Stomach smooth muscle (tissue), 2 donors: ENCODE measurements at regions not wholly inside any gene's neighbourhood (a gene's known extent, or its start where the extent isn't known, plus 50 kb on each side); places are given as distances from the start of the nearest gene placed in this dataset.

Experiments used
- H3K27ac ChIP-seq: one replicate; pipeline ENCODE4 v1.7.0; 2013; ENCODE audit warnings: mild to moderate bottlenecking, low read length, inconsistent platforms
- H3K27me3 ChIP-seq, 2 donors: one replicate each; pipeline ENCODE4 v1.7.0; 2013; ENCODE audit warnings: low read length in 2 of 2; ENCODE audit not compliant: insufficient read depth in 2 of 2, control insufficient read depth in 1 of 2
- H3K36me3 ChIP-seq, 2 donors: one replicate each; pipeline ENCODE4 v1.7.0; 2013; ENCODE audit warnings: low read length in 2 of 2; ENCODE audit not compliant: control insufficient read depth in 2 of 2, insufficient read depth in 2 of 2
- H3K4me1 ChIP-seq: one replicate; pipeline ENCODE4 v1.7.0; 2013; ENCODE audit warnings: low read length; ENCODE audit not compliant: control insufficient read depth, insufficient read depth
- H3K4me3 ChIP-seq, 2 donors: one replicate each; pipeline ENCODE4 v1.7.0; 2013; ENCODE audit warnings: low read length in 2 of 2
- H3K9ac ChIP-seq, 2 donors: one replicate each; pipeline ENCODE4 v1.7.0; 2013; ENCODE audit warnings: low read length in 2 of 2, mild to moderate bottlenecking in 1 of 2
- H3K9me3 ChIP-seq, 2 donors: one replicate each; pipeline ENCODE4 v1.7.0; 2013; ENCODE audit warnings: low read length in 2 of 2; ENCODE audit not compliant: control insufficient read depth in 2 of 2
- donor health status: healthy.
- donor health status: Pancreatic carcinoma.

GRCh38 chr4:15130441-15130840 is 128.2 kb downstream of the CPEB2 start:
- Histone ChIP-seq H3K9me3 (no peaks in the 10 kb centered on the region), H3K4me3 (no peak overlapping the region), H3K4me1 (no peaks in the 10 kb centered on the region), H3K36me3 (no peaks in the 10 kb centered on the region), H3K9ac (no peak overlapping the region), H3K27me3 (no peaks in the 10 kb centered on the region), H3K27ac (no peak overlapping the region)

- Histone ChIP-seq H3K9ac (no peak overlapping the region), H3K27ac (no peak overlapping the region), H3K27me3 (no peaks in the 10 kb centered on the region), H3K4me3 (no peak overlapping the region), H3K36me3 (no peaks in the 10 kb centered on the region), H3K9me3 (no peaks in the 10 kb centered on the region), H3K4me1 (no peaks in the 10 kb centered on the region)
These were observed 129.3 kb downstream of the CPEB2 start for GRCh38 chr4:15131551-15131950.

- Histone ChIP-seq H3K4me3 (no peak overlapping the region), H3K4me1 (no peaks in the 10 kb centered on the region), H3K27me3 (no peaks in the 10 kb centered on the region), H3K9me3 (no peaks in the 10 kb centered on the region), H3K36me3 (no peaks in the 10 kb centered on the region), H3K9ac (no peak overlapping the region), H3K27ac (no peak overlapping the region)
These were observed 130.5 kb downstream of the CPEB2 start for GRCh38 chr4:15132739-15133138.

- Histone ChIP-seq H3K9ac (no peak overlapping the region), H3K36me3 (no peaks in the 10 kb centered on the region), H3K4me3 (no peak overlapping the region), H3K9me3 (no peaks in the 10 kb centered on the region), H3K27ac (no peak overlapping the region), H3K27me3 (no peaks in the 10 kb centered on the region), H3K4me1 (no peaks in the 10 kb centered on the region)
These were observed 137.3 kb downstream of the CPEB2 start for GRCh38 chr4:15139599-15139998.

- Histone ChIP-seq H3K9me3 (no peaks in the 10 kb centered on the region), H3K27me3 (no peaks in the 10 kb centered on the region), H3K4me3 (no peak overlapping the region), H3K9ac (no peak overlapping the region), H3K36me3 (no peaks in the 10 kb centered on the region), H3K27ac (no peak overlapping the region), H3K4me1 (no peaks in the 10 kb centered on the region)
These were observed 139.9 kb downstream of the CPEB2 start for GRCh38 chr4:15142201-15142600.

GRCh38 chr4:15143551-15143950 is 141.3 kb downstream of the CPEB2 start:
- Histone ChIP-seq H3K27ac (no peak overlapping the region), H3K36me3 (no peaks in the 10 kb centered on the region), H3K9me3 (no peaks in the 10 kb centered on the region), H3K27me3 (no peaks in the 10 kb centered on the region), H3K4me1 (no peaks in the 10 kb centered on the region), H3K9ac (no peak overlapping the region), H3K4me3 (no peak overlapping the region)

- H3K9me3 ChIP-seq = no peaks in the 10 kb centered on the region
- no peak overlapping the region for H3K27ac ChIP-seq
- no peaks in the 10 kb centered on the region for H3K27me3 ChIP-seq
- no peaks in the 10 kb centered on the region for H3K36me3 ChIP-seq
- no peak overlapping the region for H3K9ac ChIP-seq
- H3K4me3 ChIP-seq = no peak overlapping the region
- peaks cover 5% of the 10 kb centered on the region for H3K4me1 ChIP-seq
These were observed 142.1 kb downstream of the CPEB2 start for GRCh38 chr4:15144249-15144966.

- peaks cover 10% of the 10 kb centered on the region for H3K4me1 ChIP-seq
- no peaks in the 10 kb centered on the region for H3K9me3 ChIP-seq
- no peak overlapping the region for H3K4me3 ChIP-seq
- H3K27me3 ChIP-seq = no peaks in the 10 kb centered on the region
- H3K9ac ChIP-seq = no peak overlapping the region
- H3K27ac ChIP-seq = no peak overlapping the region
- no peaks in the 10 kb centered on the region for H3K36me3 ChIP-seq
These were observed 142.7 kb downstream of the CPEB2 start for GRCh38 chr4:15144967-15145295.

GRCh38 chr4:15145709-15146108 is 143.4 kb downstream of the CPEB2 start:
- no peak overlapping the region for H3K27ac ChIP-seq
- H3K9ac ChIP-seq = no peak overlapping the region
- H3K36me3 ChIP-seq = no peaks in the 10 kb centered on the region
- H3K4me1 ChIP-seq = peaks cover 12% of the 10 kb centered on the region
- no peaks in the 10 kb centered on the region for H3K27me3 ChIP-seq
- no peak overlapping the region for H3K4me3 ChIP-seq
- no peaks in the 10 kb centered on the region for H3K9me3 ChIP-seq

- Histone ChIP-seq H3K27ac (no peak overlapping the region), H3K27me3 (no peaks in the 10 kb centered on the region), H3K36me3 (no peaks in the 10 kb centered on the region), H3K4me1 (peaks cover 12% of the 10 kb centered on the region), H3K9me3 (no peaks in the 10 kb centered on the region), H3K4me3 (no peak overlapping the region), H3K9ac (no peak overlapping the region)
These were observed 145.4 kb downstream of the CPEB2 start for GRCh38 chr4:15147714-15148113.

GRCh38 chr4:15148199-15148598 is 145.9 kb downstream of the CPEB2 start:
- no peak overlapping the region for H3K27ac ChIP-seq
- H3K27me3 ChIP-seq = no peaks in the 10 kb centered on the region
- no peak overlapping the region for H3K4me3 ChIP-seq
- no peaks in the 10 kb centered on the region for H3K9me3 ChIP-seq
- H3K36me3 ChIP-seq = no peaks in the 10 kb centered on the region
- no peak overlapping the region for H3K9ac ChIP-seq
- peaks cover 12% of the 10 kb centered on the region for H3K4me1 ChIP-seq
